ENCODE measurements at regions not wholly inside any gene's neighbourhood (a gene's known extent, or its start where the extent isn't known, plus 50 kb on each side); places are given as distances from the start of the nearest gene placed in this dataset.

DNA sequence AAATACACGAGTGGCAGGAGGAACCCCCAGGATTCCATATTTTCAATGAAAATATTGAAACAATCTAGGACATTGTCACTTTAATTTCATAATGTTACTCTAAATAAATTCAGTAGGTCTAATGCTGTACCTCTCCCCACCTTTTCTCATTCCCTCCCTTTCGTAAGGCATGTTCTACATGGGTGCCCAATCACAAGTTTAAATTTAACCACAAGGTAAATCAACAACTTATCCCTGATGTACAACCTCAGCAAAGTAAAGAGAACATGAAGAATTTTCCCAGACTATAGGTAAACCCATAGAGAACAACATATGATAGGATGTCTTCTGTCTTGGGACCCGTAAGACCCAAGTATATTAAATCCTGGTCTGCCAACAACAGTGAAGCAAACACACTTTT is 53.2 kb upstream of the MITF start:
- TF ChIP-seq CTCF (IDR thresholded peaks at IDR 0.05) = no peak
- no peak for TF ChIP-seq EP300 (IDR thresholded peaks at IDR 0.05)
- TF ChIP-seq POLR2AphosphoS5 (IDR thresholded peaks at IDR 0.05) = no peak
- TF ChIP-seq POLR2A (IDR thresholded peaks at IDR 0.05) = no peak
